ENCODE measurements at regions not wholly inside any gene's neighbourhood (a gene's known extent, or its start where the extent isn't known, plus 50 kb on each side); places are given as distances from the start of the nearest gene placed in this dataset.

- no peak for TF ChIP-seq POLR2A (IDR thresholded peaks at IDR 0.05; ENCODE audit: low read depth, low read length)
- TF ChIP-seq EZH2 (IDR thresholded peaks at IDR 0.05; ENCODE audit: borderline replicate concordance, low read depth, low read length, severe bottlenecking): no peak
- TF ChIP-seq CTCF (IDR thresholded peaks at IDR 0.05; ENCODE audit: extremely low read depth in 1 of 2, insufficient read depth in 1 of 2, low read depth in 1 of 2, low read length in 2 of 2): no peak
- no peak for TF ChIP-seq POLR2AphosphoS5 (IDR thresholded peaks at IDR 0.05; ENCODE audit: insufficient read depth, low read depth, low read length)
- no peak for TF ChIP-seq MYC (IDR thresholded peaks at IDR 0.05; ENCODE audit: low read depth, low read length)
These were observed 64.7 kb downstream of the BTBD3 start for GRCh38 chr20:11982289-11982954.
